GM12875 (cell line): ENCODE measurements at regions not wholly inside any gene's neighbourhood (a gene's known extent, or its start where the extent isn't known, plus 50 kb on each side); places are given as distances from the start of the nearest gene placed in this dataset.

Experiments
- H3K4me3 ChIP-seq: one replicate; pipeline ENCODE4 v1.5.1; 2011; ENCODE audit warnings: low read depth, low read length, control low read depth
- CTCF ChIP-seq: IDR thresholded peaks from 2 replicates; pipeline ENCODE4 v1.5.1; 2011; ENCODE audit warnings: low read depth, mild to moderate bottlenecking, control low read depth, inconsistent platforms, low read length, moderate library complexity, borderline replicate concordance; ENCODE audit not compliant: insufficient read depth

GRCh38 chr4:157932936-157933335, 239.9 kb downstream of the GASK1B start:
- no peak overlapping the region for H3K4me3 ChIP-seq
- TF ChIP-seq CTCF, result no peak

- no peak for TF ChIP-seq CTCF
- no peak overlapping the region for H3K4me3 ChIP-seq
These were observed 243.3 kb downstream of the GASK1B start for GRCh38 chr4:157929486-157929885.

GRCh38 chr4:157918036-157918832, 254.6 kb downstream of the GASK1B start:
- no peak overlapping the region for H3K4me3 ChIP-seq
- TF ChIP-seq CTCF, result no peak

- no peak overlapping the region for H3K4me3 ChIP-seq
- TF ChIP-seq CTCF, result no peak
These were observed 260.6 kb downstream of the GASK1B start for GRCh38 chr4:157912212-157912611.

- H3K4me3 ChIP-seq, result no peak overlapping the region
- no peak for TF ChIP-seq CTCF
These were observed 261.2 kb downstream of the GASK1B start for GRCh38 chr4:157911662-157912061.

- no peak for TF ChIP-seq CTCF
- H3K4me3 ChIP-seq, result no peak overlapping the region
These were observed 264.1 kb downstream of the GASK1B start for GRCh38 chr4:157908691-157909090.

GRCh38 chr4:157908031-157908430, 264.8 kb downstream of the GASK1B start:
- no peak for TF ChIP-seq CTCF
- H3K4me3 ChIP-seq, result no peak overlapping the region
